ENCODE measurements at regions not wholly inside any gene's neighbourhood (a gene's known extent, or its start where the extent isn't known, plus 50 kb on each side); places are given as distances from the start of the nearest gene placed in this dataset.

DNA sequence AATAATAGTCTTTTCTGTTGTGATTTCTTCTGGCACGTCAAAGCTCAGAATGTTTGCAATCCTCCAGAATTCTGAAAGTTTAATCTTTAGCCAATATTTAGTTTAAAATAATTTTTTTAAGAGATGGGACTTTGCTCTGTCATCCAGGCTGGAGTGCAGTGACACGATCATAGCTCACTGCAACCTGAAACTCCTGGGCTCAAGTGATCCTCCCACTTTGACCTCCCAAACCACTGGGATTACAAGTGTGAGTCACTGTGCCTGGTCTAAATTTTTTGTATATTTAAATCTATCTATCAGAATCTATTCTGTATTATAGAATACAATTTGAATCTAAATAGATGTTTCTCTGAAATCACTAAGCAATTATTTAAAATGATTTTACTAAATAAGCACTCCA is 572.7 kb downstream of the VRK1 start (continued):
- TF ChIP-seq, protein P1, sequence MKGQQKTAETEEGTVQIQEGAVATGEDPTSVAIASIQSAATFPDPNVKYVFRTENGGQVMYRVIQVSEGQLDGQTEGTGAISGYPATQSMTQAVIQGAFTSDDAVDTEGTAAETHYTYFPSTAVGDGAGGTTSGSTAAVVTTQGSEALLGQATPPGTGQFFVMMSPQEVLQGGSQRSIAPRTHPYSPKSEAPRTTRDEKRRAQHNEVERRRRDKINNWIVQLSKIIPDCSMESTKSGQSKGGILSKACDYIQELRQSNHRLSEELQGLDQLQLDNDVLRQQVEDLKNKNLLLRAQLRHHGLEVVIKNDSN (CRISPR knock-in tag; IDR thresholded peaks at IDR 0.05) = no peak
- TF ChIP-seq FOXJ3 (CRISPR knock-in tag; IDR thresholded peaks at IDR 0.05; ENCODE audit: borderline replicate concordance) (no peak), ZNF671 (CRISPR knock-in tag; IDR thresholded peaks at IDR 0.05) (no peak), NR2C2 (CRISPR knock-in tag; IDR thresholded peaks at IDR 0.05) (no peak), ESRRA (CRISPR knock-in tag; IDR thresholded peaks at IDR 0.05; ENCODE audit: borderline replicate concordance) (no peak), TEAD4 (CRISPR knock-in tag; IDR thresholded peaks at IDR 0.05) (no peak), SMAD3 (CRISPR knock-in tag; IDR thresholded peaks at IDR 0.05; ENCODE audit: borderline replicate concordance) (no peak), NFATC4 (CRISPR knock-in tag; IDR thresholded peaks at IDR 0.05) (no peak)

- ChIA-PET CTCF (no interaction called here), POLR2A (no interaction called here)
- Mint-ChIP-seq H3K9me3 (no peaks in the 10 kb centered on the region), H3K27ac (no peak overlapping the region), H3K4me3 (no peak overlapping the region), H3K4me1 (peaks cover 45% of the 10 kb centered on the region), H3K27me3 (ENCODE audit: low read depth) (peaks cover 35% of the 10 kb centered on the region), H3K36me3 (no peaks in the 10 kb centered on the region)
- ATAC-seq = no peak
- TF ChIP-seq ATF1 (CRISPR knock-in tag; IDR thresholded peaks at IDR 0.05) (no peak), NR3C1 (CRISPR knock-in tag; conservative IDR thresholded peaks at IDR 0.05; ENCODE audit: low read depth) (no peak), ZNF671 (CRISPR knock-in tag; IDR thresholded peaks at IDR 0.05) (no peak), ESRRA (CRISPR knock-in tag; IDR thresholded peaks at IDR 0.05; ENCODE audit: borderline replicate concordance) (no peak), OVOL2 (CRISPR knock-in tag; IDR thresholded peaks at IDR 0.05; ENCODE audit: borderline replicate concordance) (no peak), SP1 (CRISPR knock-in tag; conservative IDR thresholded peaks at IDR 0.05) (no peak), EMX1 (CRISPR knock-in tag; IDR thresholded peaks at IDR 0.05) (no peak), CDX4 (CRISPR knock-in tag; IDR thresholded peaks at IDR 0.05; ENCODE audit: borderline replicate concordance) (no peak), SOX15 (CRISPR knock-in tag; IDR thresholded peaks at IDR 0.05) (no peak), TCF7 (CRISPR knock-in tag; IDR thresholded peaks at IDR 0.05; ENCODE audit: low read depth) (no peak), ZNF121 (CRISPR knock-in tag; IDR thresholded peaks at IDR 0.05) (no peak), HMGA2 (CRISPR knock-in tag; IDR thresholded peaks at IDR 0.05) (no peak), KAT7 (CRISPR knock-in tag; IDR thresholded peaks at IDR 0.05; ENCODE audit: borderline replicate concordance) (no peak), FOXK1 (CRISPR knock-in tag; IDR thresholded peaks at IDR 0.05) (no peak)
- DNase-seq (ENCODE audit: low spot score) = no peak
Measured at GRCh38 chr14:97376310-97376709, 579.1 kb downstream of the VRK1 start.

- ATAC-seq = no peak
- no peak for DNase-seq (ENCODE audit: low spot score)
- Mint-ChIP-seq H3K27ac (no peak overlapping the region), H3K27me3 (ENCODE audit: low read depth) (peaks cover 43% of the 10 kb centered on the region), H3K36me3 (no peaks in the 10 kb centered on the region), H3K4me1 (peaks cover 54% of the 10 kb centered on the region), H3K4me3 (no peak overlapping the region), H3K9me3 (no peaks in the 10 kb centered on the region)
- CTCF ChIA-PET = interaction anchor here (2.1 kb wide), 1 partner anchor 79 kb away, joined by 7 read pairs; no protein-coding TSS in a partner anchor
- TF ChIP-seq FOXJ3 (CRISPR knock-in tag; IDR thresholded peaks at IDR 0.05; ENCODE audit: borderline replicate concordance) = no peak
- TF ChIP-seq ZBTB21 (CRISPR knock-in tag; IDR thresholded peaks at IDR 0.05; ENCODE audit: borderline replicate concordance) = no peak
- no peak for TF ChIP-seq ZMAT4 (CRISPR knock-in tag; IDR thresholded peaks at IDR 0.05)
- POLR2A ChIA-PET = no interaction called here
Measured at GRCh38 chr14:97377550-97377949, 580.4 kb downstream of the VRK1 start.

DNA sequence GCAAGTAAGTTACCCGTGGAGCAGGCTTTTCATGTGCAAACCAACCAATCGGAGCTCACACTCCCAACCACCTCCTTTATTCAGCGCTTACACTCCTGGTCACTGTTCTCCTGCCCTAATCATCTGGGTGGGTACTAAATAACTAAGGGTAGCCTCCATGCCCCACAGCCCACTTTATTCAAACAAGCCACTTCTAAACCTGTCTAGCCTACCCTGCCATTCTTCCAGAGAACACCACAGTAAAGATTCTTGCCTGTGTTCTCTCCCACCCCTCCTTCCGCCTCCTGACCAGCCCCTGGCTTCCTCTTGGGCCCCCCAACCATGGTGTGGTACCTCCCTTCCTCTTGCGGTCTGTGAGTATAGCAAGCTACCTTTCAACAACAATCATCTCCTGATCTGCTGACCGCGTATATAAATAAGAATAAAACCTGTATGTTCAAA is 581.9 kb downstream of the VRK1 start:
- H3K9me3 Mint-ChIP-seq = no peaks in the 10 kb centered on the region
- ChIA-PET CTCF (interaction anchor here (1.0 to 2.1 kb wide), 2 partner anchors 81 to 166 kb away, joined by 3 to 7 read pairs; no protein-coding TSS in a partner anchor), POLR2A (no interaction called here)
- ATAC-seq (peak; percentile 90), DNase-seq (ENCODE audit: low spot score) (no peak)
- peaks cover 58% of the 10 kb centered on the region for H3K4me1 Mint-ChIP-seq
- peaks cover 48% of the 10 kb centered on the region for H3K27me3 Mint-ChIP-seq (ENCODE audit: low read depth)
- no peaks in the 10 kb centered on the region for H3K36me3 Mint-ChIP-seq
- H3K4me3 Mint-ChIP-seq = no peak overlapping the region
- no peak overlapping the region for H3K27ac Mint-ChIP-seq
- TF ChIP-seq AFF4 (CRISPR knock-in tag; IDR thresholded peaks at IDR 0.05; ENCODE audit: borderline replicate concordance) = no peak

Measured in WTC11 (cell line).